T-helper 17 cell (primary cell): ENCODE measurements at regions not wholly inside any gene's neighbourhood (a gene's known extent, or its start where the extent isn't known, plus 50 kb on each side); places are given as distances from the start of the nearest gene placed in this dataset.

Experiments used
- ATAC-seq: fragments of 150-1000 bp; cut with Tn5 transposase; 2 replicates; pipeline ENCODE4 v1.10.0; 2021; ENCODE audit warnings: mild to moderate bottlenecking, moderate library complexity
- DNase-seq, 3 donors: peaks; one replicate each; pipeline versions ENCODE4 v3.0.0 to v3.0.0-alpha.2; 2020 to 2021
- H3K9me3 ChIP-seq: one replicate; pipeline ENCODE4 v1.7.0; 2013; ENCODE audit warnings: low read length, mild to moderate bottlenecking; ENCODE audit not compliant: control insufficient read depth, poor library complexity, severe bottlenecking
- H3K27ac Mint-ChIP-seq: one replicate; pipeline ENCODE4 v1.8.0; 2022; ENCODE audit warnings: mild to moderate bottlenecking, moderate library complexity, mixed read lengths
- H3K27me3 Mint-ChIP-seq: one replicate; pipeline ENCODE4 v1.8.0; 2022; ENCODE audit warnings: mixed read lengths
- H3K36me3 Mint-ChIP-seq: one replicate; pipeline ENCODE4 v1.8.0; 2022; ENCODE audit warnings: low read depth, mixed read lengths
- H3K4me1 Mint-ChIP-seq: one replicate; pipeline ENCODE4 v1.8.0; 2022; ENCODE audit warnings: mild to moderate bottlenecking, mixed read lengths
- H3K4me3 Mint-ChIP-seq: one replicate; pipeline ENCODE4 v1.8.0; 2022; ENCODE audit warnings: mild to moderate bottlenecking, moderate library complexity, mixed read lengths

DNA sequence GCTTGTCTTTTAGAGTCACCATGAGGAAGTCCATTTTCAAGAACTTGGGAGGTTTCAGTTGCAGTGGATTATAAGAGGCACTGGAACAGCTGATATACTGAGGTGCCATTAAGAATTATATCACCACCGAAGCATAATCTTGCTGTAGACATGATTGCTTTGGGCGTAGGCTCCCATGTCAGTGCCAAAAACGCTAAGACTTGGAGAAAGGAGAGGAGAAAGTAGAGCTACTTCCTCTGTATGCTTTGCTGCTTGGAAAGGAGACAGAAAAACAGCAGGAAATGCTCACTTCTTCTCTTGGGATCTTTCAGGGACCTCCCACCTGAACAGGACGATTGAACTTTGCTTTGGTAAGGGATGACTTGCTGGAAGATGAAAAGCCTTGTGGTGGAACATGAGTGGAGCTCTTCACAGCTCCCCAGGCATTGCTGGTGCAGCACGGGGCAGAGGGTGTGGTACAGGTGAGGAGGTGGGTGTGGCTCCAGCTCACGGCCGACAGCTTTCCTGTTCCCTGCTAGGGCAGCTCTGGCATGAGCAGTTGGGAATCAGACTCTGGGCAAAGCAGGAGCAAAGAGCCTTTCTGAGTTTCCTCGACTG, 190.4 kb upstream of the JAG1 start:
- no peak for ATAC-seq
- no peaks in the 10 kb centered on the region for H3K9me3 ChIP-seq
- Mint-ChIP-seq H3K4me3 (no peak overlapping the region), H3K27me3 (no peaks in the 10 kb centered on the region), H3K4me1 (no peaks in the 10 kb centered on the region), H3K36me3 (no peaks in the 10 kb centered on the region), H3K27ac (no peak overlapping the region)
- no peak for DNase-seq

DNA sequence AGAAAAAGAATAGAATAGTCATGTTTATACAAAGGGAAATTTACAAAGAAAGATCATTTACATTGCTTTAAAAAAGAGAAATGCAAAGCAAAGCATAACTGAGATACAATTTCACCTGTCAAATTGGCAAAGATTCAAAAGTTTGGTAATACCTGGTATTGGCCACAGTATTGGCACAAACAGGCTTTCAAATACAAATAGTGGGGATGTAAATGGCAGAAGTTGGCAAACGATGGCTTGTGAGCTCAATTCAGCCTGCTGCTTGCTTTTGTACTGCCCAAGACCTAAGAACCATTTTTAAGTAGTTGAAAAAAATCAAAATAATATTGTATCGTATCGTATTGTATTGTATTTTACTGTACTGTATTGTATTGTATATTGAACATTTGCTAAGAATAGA, 194.5 kb upstream of the JAG1 start:
- Mint-ChIP-seq H3K4me1 (no peaks in the 10 kb centered on the region), H3K36me3 (no peaks in the 10 kb centered on the region)

DNA sequence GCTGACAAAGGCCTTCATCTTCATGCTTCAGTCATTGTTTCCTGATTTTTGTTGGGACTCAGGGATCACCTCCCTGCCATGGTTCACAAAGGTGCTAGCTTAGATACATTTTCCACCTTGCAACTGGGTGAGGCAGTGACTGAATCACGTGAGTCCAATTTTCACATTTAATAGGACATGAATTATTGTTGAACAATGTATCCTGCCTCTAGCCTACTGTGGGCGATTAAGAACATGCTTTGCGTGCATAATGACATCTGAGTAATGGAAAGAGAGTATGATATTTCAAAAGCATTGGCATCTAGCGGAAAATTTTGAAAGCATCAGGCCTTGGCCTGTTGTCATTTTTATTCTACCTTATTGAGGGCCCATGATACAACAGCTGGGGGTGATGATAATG, 199.2 kb upstream of the JAG1 start:
- no peak overlapping the region for H3K4me3 Mint-ChIP-seq

More for the DNA sequence above, 194.5 kb upstream of the JAG1 start:
- Mint-ChIP-seq H3K27ac (no peak overlapping the region), H3K4me3 (no peak overlapping the region), H3K27me3 (no peaks in the 10 kb centered on the region)
- DNase-seq (no peak), ATAC-seq (no peak)
- no peaks in the 10 kb centered on the region for H3K9me3 ChIP-seq

DNA sequence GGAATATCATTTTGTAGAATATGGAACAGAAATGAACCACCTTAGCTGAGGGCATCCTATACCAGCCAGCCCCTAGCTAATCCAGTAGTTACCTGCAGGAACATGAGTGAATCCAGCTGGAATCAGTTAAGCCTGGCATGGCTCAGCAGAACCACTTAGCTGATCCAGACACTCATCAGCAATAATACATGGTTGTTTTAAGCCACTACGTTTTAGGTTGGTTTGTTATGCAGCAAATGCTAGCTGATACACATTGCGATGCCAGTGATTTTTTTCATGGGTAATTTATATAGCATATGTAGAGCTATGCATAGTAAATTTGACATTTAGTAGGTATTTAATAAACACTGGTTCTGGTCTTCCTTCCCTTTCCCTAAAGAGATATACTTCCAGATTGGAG, 201.9 kb upstream of the JAG1 start:
- Mint-ChIP-seq H3K4me1 (no peaks in the 10 kb centered on the region), H3K36me3 (no peaks in the 10 kb centered on the region), H3K27ac (no peak overlapping the region), H3K4me3 (no peak overlapping the region), H3K27me3 (no peaks in the 10 kb centered on the region)
- H3K9me3 ChIP-seq = no peaks in the 10 kb centered on the region
- DNase-seq (no peak), ATAC-seq (no peak)

More for the DNA sequence above, 199.2 kb upstream of the JAG1 start:
- Mint-ChIP-seq H3K27me3 (no peaks in the 10 kb centered on the region), H3K27ac (no peak overlapping the region), H3K36me3 (no peaks in the 10 kb centered on the region), H3K4me1 (no peaks in the 10 kb centered on the region)
- DNase-seq (no peak), ATAC-seq (no peak)
- no peaks in the 10 kb centered on the region for H3K9me3 ChIP-seq

DNA sequence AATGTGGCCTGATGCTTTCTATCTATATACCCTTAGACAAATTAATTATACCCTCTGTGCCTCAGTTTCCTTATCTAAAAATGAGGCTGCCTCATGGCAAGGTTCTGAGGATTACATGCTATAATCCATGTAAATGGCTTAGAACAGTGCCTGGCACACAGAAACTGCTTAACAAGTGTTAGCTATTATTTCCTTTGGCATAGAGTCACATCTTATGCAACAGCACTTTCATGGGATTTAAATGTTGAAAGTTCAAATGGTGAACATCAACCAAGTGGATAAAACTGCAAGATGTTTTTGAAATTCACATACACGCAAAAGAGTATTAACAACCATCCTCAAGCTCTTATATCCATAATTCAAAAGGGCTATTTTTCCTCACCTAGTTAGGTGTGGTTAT, 202.8 kb upstream of the JAG1 start:
- no peak overlapping the region for H3K4me3 Mint-ChIP-seq
- no peak for ATAC-seq
- H3K27ac Mint-ChIP-seq = no peak overlapping the region
- no peaks in the 10 kb centered on the region for H3K4me1 Mint-ChIP-seq
- no peaks in the 10 kb centered on the region for H3K27me3 Mint-ChIP-seq
- no peaks in the 10 kb centered on the region for H3K9me3 ChIP-seq
- H3K36me3 Mint-ChIP-seq = no peaks in the 10 kb centered on the region
- DNase-seq = no peak

DNA sequence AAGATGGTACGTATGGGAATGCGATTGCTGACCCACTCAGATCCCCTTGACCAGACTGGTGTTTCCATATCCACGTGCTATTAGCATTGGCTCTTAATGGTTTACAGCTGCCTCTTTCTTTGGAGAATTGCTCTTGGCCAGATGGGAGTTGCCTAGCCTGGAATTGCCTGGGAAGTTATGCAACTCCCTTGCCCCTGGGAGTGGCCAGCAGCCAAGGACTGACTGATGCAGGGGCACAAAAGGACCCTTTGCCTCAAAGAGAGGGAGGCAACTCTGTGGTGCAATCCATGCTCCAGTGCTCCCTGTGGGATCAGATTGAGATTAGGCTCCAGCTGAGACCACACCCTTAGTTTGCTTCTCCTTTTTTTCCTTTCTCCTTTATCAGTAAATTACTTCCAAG, 203.5 kb upstream of the JAG1 start:
- H3K9me3 ChIP-seq = no peaks in the 10 kb centered on the region
- no peaks in the 10 kb centered on the region for H3K36me3 Mint-ChIP-seq
- no peaks in the 10 kb centered on the region for H3K4me1 Mint-ChIP-seq
- H3K4me3 Mint-ChIP-seq = no peak overlapping the region
- no peaks in the 10 kb centered on the region for H3K27me3 Mint-ChIP-seq
- no peak for ATAC-seq
- DNase-seq = no peak
- H3K27ac Mint-ChIP-seq = no peak overlapping the region

DNA sequence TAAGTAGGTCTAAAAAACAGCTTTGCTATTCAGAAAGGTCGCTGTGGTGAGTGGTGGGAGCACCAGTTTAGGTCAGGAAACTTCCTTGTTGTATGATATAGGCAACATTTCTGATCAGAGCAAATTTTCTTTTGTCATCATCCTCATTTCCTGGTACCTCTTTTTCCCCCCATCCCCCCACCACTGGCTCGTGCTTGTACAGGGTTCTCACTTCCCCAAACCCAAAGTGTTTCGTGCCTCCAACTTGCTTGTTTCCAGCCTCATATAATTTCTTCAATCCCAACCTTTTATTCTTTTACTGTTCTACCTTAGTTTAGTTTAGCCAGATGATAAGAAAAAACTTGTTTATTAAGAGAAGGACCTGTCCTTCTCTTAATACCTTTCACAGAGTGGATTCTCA, 209.4 kb upstream of the JAG1 start:
- Mint-ChIP-seq H3K4me1 (no peaks in the 10 kb centered on the region), H3K4me3 (no peak overlapping the region), H3K36me3 (no peaks in the 10 kb centered on the region), H3K27me3 (no peaks in the 10 kb centered on the region), H3K27ac (no peak overlapping the region)
- DNase-seq (no peak), ATAC-seq (no peak)
- H3K9me3 ChIP-seq = no peaks in the 10 kb centered on the region

DNA sequence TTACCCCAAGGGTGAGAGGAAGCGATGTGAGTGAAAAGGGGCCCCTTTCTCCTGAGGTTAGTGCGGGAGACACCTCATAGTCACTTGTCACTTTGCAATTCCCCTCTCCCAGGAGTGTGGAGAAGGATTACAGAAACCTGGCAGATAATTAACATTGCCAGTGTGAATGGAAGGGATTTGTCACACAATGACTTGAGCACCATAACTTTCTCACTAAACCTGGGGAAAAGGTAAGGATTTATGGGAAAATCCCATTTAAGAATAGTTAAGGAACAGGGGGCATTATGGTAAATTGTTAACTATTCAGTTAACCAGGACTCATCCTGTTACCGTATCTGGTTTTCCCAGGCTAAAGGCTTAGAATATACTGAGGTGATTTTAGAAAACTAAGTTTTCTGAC, 219.5 kb upstream of the JAG1 start:
- Mint-ChIP-seq H3K27me3 (no peaks in the 10 kb centered on the region), H3K36me3 (no peaks in the 10 kb centered on the region), H3K4me1 (no peaks in the 10 kb centered on the region), H3K27ac (no peak overlapping the region), H3K4me3 (no peak overlapping the region)
- no peak for DNase-seq
- ATAC-seq = no peak
- H3K9me3 ChIP-seq = no peaks in the 10 kb centered on the region

DNA sequence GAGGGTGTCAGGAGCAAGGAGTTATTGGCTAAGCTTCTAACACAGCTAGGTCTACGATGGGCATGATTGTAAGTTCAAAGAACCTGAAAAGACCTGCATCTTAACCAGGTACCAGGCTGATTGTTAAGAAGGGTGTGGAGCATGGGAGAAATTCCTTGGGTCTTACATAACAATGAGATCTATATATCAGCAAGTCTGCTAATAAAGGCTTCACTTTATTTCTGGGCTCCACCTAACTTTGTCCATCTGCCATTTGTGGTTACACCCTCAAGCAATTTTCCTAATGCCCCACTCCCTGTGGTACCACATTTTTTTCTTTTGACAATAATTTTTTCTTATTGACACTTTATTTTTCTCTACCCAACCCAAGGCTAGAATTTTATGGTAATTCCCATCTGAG, 223.5 kb upstream of the JAG1 start:
- peaks cover 5% of the 10 kb centered on the region for H3K27me3 Mint-ChIP-seq
- no peak overlapping the region for H3K27ac Mint-ChIP-seq
- no peaks in the 10 kb centered on the region for H3K36me3 Mint-ChIP-seq
- no peak for DNase-seq
- H3K9me3 ChIP-seq = no peaks in the 10 kb centered on the region
- no peak overlapping the region for H3K4me3 Mint-ChIP-seq
- ATAC-seq = no peak
- no peaks in the 10 kb centered on the region for H3K4me1 Mint-ChIP-seq

DNA sequence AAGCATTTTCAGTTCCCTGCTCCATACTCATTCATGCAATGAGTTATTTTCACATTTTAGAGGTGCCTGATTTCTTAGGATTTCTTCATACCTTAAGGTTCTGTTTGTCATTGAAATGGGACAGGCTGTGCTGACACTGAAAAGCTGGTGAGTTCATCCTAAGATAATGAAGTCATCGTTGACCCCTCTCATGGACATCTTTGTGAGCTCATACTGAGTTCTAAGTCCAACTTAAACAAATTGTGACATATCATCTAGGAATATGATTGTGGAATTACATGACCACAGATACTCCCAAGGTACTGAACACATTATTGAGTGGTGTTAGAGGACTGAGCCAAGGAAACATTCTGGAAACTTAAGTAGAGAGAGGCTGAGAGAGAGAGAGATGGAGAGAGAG, 224.8 kb upstream of the JAG1 start:
- Mint-ChIP-seq H3K4me3 (no peak overlapping the region), H3K4me1 (no peaks in the 10 kb centered on the region), H3K36me3 (no peaks in the 10 kb centered on the region), H3K27me3 (peaks cover 5% of the 10 kb centered on the region), H3K27ac (no peak overlapping the region)
- ATAC-seq (no peak), DNase-seq (no peak)
- H3K9me3 ChIP-seq = no peaks in the 10 kb centered on the region

DNA sequence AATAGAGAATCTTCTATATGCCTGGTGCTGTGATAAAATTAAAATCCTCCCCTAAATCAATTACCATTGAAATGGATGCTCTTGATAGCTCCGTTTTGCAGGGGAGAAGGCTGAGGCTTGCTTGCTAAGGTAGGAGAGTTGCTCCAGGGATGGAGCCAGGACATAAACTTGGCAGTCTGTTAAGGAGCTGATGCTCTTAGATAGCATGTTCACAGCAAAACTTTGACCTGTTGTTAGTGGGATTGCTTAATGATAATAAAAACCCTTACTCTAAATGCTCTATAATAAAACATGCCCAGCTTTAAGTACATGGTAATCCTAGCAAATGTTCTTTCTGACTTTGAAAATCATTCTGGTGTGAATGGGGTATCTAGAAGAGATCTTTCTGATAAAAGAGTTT, 228.4 kb upstream of the JAG1 start:
- DNase-seq (no peak), ATAC-seq (no peak)
- Mint-ChIP-seq H3K36me3 (no peaks in the 10 kb centered on the region), H3K4me1 (no peaks in the 10 kb centered on the region), H3K27ac (no peak overlapping the region), H3K27me3 (peaks cover 5% of the 10 kb centered on the region), H3K4me3 (no peak overlapping the region)
- no peaks in the 10 kb centered on the region for H3K9me3 ChIP-seq

DNA sequence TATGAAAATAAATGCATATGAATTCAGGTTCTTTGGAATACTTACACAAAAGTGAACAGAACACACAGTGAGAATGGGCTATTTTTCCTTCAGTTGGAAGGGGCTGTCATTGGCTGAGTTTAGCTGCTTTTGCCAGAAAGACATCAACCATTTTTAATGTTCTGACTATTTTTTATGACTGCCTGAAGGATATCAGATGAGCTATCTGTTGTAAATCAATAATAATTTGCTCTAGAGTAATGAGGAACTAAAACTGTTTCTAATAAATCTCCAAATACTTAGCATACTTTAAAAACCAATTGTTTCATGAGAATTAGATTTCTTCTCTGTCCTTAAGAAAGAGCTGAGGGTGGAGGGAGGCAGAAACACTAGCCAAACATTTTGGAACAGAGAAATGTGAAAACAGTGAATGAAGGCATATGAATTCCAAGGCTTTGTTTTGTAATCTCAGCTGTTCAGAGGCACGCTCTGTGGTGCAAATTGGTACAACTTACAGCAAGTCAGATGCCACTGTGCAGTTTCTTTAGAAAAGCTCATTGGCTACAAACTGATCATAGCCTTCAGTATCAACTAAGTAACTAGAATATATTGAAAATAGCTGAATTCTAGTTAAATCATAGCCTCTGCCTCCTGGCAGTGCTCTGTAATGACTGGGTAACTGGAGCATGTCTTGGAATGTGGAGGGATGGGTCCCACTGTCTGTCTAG, 228.9 kb upstream of the JAG1 start:
- no peaks in the 10 kb centered on the region for H3K36me3 Mint-ChIP-seq
- DNase-seq (no peak), ATAC-seq (no peak)
- peaks cover 5% of the 10 kb centered on the region for H3K27me3 Mint-ChIP-seq
- no peaks in the 10 kb centered on the region for H3K4me1 Mint-ChIP-seq
- H3K4me3 Mint-ChIP-seq = no peak overlapping the region
- H3K9me3 ChIP-seq = no peaks in the 10 kb centered on the region
- no peak overlapping the region for H3K27ac Mint-ChIP-seq

DNA sequence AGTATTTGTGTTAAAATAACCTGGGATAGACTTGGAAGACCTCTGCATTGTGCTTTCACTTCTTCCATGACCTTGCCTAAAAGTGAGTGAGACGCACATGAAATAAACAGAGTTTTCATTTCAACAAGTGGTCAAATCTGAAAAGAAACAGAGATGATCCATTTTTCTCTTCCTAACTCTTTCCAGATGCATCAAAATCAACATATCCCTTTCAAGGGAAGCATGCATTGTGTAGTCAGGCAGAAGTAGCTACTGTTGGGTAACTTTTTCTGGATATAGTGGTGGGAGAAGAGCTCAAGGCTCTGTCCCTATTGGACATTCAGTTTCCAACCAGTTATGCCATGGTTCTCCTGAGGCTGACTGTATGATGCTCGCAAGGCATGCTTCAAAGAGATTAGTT, 233.0 kb upstream of the JAG1 start:
- Mint-ChIP-seq H3K27ac (no peak overlapping the region), H3K4me1 (no peaks in the 10 kb centered on the region), H3K4me3 (no peak overlapping the region), H3K36me3 (no peaks in the 10 kb centered on the region), H3K27me3 (no peaks in the 10 kb centered on the region)
- DNase-seq = no peak
- no peaks in the 10 kb centered on the region for H3K9me3 ChIP-seq
- no peak for ATAC-seq

DNA sequence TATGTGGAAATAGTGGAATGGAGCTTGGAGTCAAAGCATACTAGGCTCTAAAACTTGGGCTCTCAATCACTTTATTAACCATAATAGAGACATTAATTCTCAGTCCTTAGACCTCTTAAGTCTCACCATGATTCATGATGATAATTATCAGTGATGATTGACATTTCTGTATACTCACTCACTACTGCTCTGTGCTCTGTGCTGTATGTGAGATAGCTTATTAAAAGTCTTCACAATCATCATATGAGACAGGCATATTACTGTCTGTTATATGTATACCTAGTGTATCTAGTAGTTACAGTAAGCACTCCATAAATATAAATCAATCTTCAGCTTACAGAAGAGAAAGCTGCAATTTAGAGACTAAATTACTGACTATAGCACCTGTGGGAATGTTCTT, 236.0 kb upstream of the JAG1 start:
- no peak for DNase-seq
- Mint-ChIP-seq H3K4me3 (no peak overlapping the region), H3K4me1 (no peaks in the 10 kb centered on the region), H3K36me3 (no peaks in the 10 kb centered on the region), H3K27me3 (no peaks in the 10 kb centered on the region), H3K27ac (no peak overlapping the region)
- no peak for ATAC-seq
- no peaks in the 10 kb centered on the region for H3K9me3 ChIP-seq
